ENCODE measurements at regions not wholly inside any gene's neighbourhood (a gene's known extent, or its start where the extent isn't known, plus 50 kb on each side); places are given as distances from the start of the nearest gene placed in this dataset.

DNA sequence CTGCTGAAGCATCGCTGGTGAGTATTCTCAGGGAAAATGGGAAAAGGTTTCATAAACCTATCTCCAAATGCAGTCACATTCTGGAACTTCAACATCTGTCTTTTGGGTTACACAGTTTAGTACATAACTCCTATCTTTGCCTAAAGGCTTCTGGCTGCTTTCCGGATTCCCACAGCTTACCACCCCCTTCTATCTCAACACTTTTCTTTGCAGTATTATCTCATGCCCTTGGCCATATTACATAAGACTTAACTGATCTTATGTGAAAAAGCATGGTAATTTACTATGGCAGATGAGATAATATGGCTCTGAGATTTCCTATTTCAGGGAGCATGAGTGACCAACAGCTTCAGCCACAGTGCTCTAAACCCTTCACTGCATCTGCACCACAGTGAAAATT is 369.3 kb upstream of the LINC00305 start:
- no peak for ATAC-seq

DNA sequence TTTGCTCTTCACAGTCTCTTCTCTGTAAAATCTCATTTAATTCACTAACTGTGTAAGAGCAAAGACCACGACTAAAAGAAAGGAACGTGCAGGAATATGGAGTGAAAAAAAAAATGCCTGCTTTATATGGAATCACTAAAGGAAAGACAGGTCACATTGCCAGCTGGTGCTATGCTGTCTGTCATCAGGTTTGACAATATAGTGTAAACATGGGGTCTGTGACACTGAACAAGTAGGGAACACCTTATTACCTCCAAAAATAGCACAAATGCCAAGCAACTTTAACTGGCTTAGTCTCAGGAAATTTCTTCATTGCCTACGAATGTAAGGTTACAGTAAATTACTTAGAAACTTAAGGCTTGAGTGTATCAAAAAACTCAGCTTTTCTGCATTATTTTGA is 364.5 kb upstream of the LINC00305 start:
- no peak for TF ChIP-seq ZNF565 (CRISPR knock-in tag; conservative IDR thresholded peaks at IDR 0.05; ENCODE audit: low read depth)
- TF ChIP-seq ZFP30 (CRISPR knock-in tag; IDR thresholded peaks at IDR 0.05): no peak
- no peak for TF ChIP-seq ISL1 (CRISPR knock-in tag; IDR thresholded peaks at IDR 0.05)
- no peak for TF ChIP-seq TOX (CRISPR knock-in tag; IDR thresholded peaks at IDR 0.05; ENCODE audit: borderline replicate concordance)
- TF ChIP-seq ZFP3 (CRISPR knock-in tag; IDR thresholded peaks at IDR 0.05): no peak
- ATAC-seq: no peak

More for the DNA sequence above, 369.3 kb upstream of the LINC00305 start:
- TF ChIP-seq SNAI2 (CRISPR knock-in tag; IDR thresholded peaks at IDR 0.05) (no peak), ARNTL (CRISPR knock-in tag; IDR thresholded peaks at IDR 0.05; ENCODE audit: borderline replicate concordance, low read depth) (no peak), RARB (CRISPR knock-in tag; IDR thresholded peaks at IDR 0.05) (no peak), BACH2 (CRISPR knock-in tag; IDR thresholded peaks at IDR 0.05; ENCODE audit: borderline replicate concordance) (no peak), ZNF565 (CRISPR knock-in tag; conservative IDR thresholded peaks at IDR 0.05; ENCODE audit: low read depth) (no peak), ZNF8 (CRISPR knock-in tag; IDR thresholded peaks at IDR 0.05) (no peak), TCF4 (CRISPR knock-in tag; IDR thresholded peaks at IDR 0.05; ENCODE audit: borderline replicate concordance) (no peak), ZC3H10 (CRISPR knock-in tag; IDR thresholded peaks at IDR 0.05) (no peak), OSR1 (CRISPR knock-in tag; IDR thresholded peaks at IDR 0.05) (no peak), PPARA (CRISPR knock-in tag; IDR thresholded peaks at IDR 0.05; ENCODE audit: borderline replicate concordance) (no peak), ESRRG (CRISPR knock-in tag; IDR thresholded peaks at IDR 0.05) (no peak), ZNF70 (CRISPR knock-in tag; IDR thresholded peaks at IDR 0.05) (no peak), CSDC2 (CRISPR knock-in tag; IDR thresholded peaks at IDR 0.05) (no peak), ZFP3 (CRISPR knock-in tag; IDR thresholded peaks at IDR 0.05) (no peak), ZFP30 (CRISPR knock-in tag; IDR thresholded peaks at IDR 0.05) (no peak)
- TF ChIP-seq, protein P1, sequence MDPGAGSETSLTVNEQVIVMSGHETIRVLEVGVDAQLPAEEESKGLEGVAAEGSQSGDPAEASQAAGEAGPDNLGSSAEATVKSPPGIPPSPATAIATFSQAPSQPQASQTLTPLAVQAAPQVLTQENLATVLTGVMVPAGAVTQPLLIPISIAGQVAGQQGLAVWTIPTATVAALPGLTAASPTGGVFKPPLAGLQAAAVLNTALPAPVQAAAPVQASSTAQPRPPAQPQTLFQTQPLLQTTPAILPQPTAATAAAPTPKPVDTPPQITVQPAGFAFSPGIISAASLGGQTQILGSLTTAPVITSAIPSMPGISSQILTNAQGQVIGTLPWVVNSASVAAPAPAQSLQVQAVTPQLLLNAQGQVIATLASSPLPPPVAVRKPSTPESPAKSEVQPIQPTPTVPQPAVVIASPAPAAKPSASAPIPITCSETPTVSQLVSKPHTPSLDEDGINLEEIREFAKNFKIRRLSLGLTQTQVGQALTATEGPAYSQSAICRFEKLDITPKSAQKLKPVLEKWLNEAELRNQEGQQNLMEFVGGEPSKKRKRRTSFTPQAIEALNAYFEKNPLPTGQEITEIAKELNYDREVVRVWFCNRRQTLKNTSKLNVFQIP (CRISPR knock-in tag; IDR thresholded peaks at IDR 0.05; ENCODE audit: borderline replicate concordance, low read depth): no peak
- TF ChIP-seq, protein P2, sequence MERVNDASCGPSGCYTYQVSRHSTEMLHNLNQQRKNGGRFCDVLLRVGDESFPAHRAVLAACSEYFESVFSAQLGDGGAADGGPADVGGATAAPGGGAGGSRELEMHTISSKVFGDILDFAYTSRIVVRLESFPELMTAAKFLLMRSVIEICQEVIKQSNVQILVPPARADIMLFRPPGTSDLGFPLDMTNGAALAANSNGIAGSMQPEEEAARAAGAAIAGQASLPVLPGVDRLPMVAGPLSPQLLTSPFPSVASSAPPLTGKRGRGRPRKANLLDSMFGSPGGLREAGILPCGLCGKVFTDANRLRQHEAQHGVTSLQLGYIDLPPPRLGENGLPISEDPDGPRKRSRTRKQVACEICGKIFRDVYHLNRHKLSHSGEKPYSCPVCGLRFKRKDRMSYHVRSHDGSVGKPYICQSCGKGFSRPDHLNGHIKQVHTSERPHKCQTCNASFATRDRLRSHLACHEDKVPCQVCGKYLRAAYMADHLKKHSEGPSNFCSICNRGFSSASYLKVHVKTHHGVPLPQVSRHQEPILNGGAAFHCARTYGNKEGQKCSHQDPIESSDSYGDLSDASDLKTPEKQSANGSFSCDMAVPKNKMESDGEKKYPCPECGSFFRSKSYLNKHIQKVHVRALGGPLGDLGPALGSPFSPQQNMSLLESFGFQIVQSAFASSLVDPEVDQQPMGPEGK (CRISPR knock-in tag; IDR thresholded peaks at IDR 0.05; ENCODE audit: borderline replicate concordance): no peak
- TF ChIP-seq, protein P3, sequence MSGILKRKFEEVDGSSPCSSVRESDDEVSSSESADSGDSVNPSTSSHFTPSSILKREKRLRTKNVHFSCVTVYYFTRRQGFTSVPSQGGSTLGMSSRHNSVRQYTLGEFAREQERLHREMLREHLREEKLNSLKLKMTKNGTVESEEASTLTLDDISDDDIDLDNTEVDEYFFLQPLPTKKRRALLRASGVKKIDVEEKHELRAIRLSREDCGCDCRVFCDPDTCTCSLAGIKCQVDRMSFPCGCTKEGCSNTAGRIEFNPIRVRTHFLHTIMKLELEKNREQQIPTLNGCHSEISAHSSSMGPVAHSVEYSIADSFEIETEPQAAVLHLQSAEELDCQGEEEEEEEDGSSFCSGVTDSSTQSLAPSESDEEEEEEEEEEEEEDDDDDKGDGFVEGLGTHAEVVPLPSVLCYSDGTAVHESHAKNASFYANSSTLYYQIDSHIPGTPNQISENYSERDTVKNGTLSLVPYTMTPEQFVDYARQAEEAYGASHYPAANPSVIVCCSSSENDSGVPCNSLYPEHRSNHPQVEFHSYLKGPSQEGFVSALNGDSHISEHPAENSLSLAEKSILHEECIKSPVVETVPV (CRISPR knock-in tag; IDR thresholded peaks at IDR 0.05): no peak

DNA sequence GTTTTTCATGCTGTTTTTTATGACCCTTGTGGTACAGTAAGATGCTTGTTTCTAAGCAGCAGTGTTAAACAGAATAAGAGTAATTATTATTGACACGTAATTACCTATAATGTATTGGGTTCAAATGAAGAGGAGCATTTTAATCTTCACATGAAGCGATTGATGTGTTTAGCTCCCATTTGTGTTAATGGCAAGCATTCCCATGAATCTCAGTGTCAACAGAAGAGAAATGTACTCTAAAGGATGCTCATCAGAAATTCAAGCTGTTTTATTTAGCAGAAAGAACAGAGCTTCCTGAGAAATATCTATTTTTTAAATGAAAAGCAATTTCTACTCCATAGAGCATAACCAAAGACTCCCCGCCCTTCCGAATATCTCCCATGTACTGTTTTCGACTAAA is 341.3 kb upstream of the LINC00305 start:
- TF ChIP-seq, protein P3 (CRISPR knock-in tag; IDR thresholded peaks at IDR 0.05): no peak
- TF ChIP-seq ZNF8 (CRISPR knock-in tag; IDR thresholded peaks at IDR 0.05): no peak
- TF ChIP-seq, protein P4, sequence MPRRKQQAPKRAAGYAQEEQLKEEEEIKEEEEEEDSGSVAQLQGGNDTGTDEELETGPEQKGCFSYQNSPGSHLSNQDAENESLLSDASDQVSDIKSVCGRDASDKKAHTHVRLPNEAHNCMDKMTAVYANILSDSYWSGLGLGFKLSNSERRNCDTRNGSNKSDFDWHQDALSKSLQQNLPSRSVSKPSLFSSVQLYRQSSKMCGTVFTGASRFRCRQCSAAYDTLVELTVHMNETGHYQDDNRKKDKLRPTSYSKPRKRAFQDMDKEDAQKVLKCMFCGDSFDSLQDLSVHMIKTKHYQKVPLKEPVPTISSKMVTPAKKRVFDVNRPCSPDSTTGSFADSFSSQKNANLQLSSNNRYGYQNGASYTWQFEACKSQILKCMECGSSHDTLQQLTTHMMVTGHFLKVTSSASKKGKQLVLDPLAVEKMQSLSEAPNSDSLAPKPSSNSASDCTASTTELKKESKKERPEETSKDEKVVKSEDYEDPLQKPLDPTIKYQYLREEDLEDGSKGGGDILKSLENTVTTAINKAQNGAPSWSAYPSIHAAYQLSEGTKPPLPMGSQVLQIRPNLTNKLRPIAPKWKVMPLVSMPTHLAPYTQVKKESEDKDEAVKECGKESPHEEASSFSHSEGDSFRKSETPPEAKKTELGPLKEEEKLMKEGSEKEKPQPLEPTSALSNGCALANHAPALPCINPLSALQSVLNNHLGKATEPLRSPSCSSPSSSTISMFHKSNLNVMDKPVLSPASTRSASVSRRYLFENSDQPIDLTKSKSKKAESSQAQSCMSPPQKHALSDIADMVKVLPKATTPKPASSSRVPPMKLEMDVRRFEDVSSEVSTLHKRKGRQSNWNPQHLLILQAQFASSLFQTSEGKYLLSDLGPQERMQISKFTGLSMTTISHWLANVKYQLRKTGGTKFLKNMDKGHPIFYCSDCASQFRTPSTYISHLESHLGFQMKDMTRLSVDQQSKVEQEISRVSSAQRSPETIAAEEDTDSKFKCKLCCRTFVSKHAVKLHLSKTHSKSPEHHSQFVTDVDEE (CRISPR knock-in tag; IDR thresholded peaks at IDR 0.05): no peak
- no peak for TF ChIP-seq ESRRG (CRISPR knock-in tag; IDR thresholded peaks at IDR 0.05)
- TF ChIP-seq, protein P5, sequence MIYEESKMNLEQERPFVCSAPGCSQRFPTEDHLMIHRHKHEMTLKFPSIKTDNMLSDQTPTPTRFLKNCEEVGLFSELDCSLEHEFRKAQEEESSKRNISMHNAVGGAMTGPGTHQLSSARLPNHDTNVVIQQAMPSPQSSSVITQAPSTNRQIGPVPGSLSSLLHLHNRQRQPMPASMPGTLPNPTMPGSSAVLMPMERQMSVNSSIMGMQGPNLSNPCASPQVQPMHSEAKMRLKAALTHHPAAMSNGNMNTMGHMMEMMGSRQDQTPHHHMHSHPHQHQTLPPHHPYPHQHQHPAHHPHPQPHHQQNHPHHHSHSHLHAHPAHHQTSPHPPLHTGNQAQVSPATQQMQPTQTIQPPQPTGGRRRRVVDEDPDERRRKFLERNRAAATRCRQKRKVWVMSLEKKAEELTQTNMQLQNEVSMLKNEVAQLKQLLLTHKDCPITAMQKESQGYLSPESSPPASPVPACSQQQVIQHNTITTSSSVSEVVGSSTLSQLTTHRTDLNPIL (CRISPR knock-in tag; IDR thresholded peaks at IDR 0.05; ENCODE audit: low read depth): no peak
- no peak for TF ChIP-seq CSDC2 (CRISPR knock-in tag; IDR thresholded peaks at IDR 0.05)
- no peak for TF ChIP-seq SNAI2 (CRISPR knock-in tag; IDR thresholded peaks at IDR 0.05)
- TF ChIP-seq ZNF70 (CRISPR knock-in tag; IDR thresholded peaks at IDR 0.05): no peak
- TF ChIP-seq ISL1 (CRISPR knock-in tag; IDR thresholded peaks at IDR 0.05): no peak
- TF ChIP-seq BACH2 (CRISPR knock-in tag; IDR thresholded peaks at IDR 0.05; ENCODE audit: borderline replicate concordance): no peak
- no peak for TF ChIP-seq GLIS3 (CRISPR knock-in tag; IDR thresholded peaks at IDR 0.05)
- TF ChIP-seq PPARA (CRISPR knock-in tag; IDR thresholded peaks at IDR 0.05; ENCODE audit: borderline replicate concordance): no peak
- TF ChIP-seq OSR1 (CRISPR knock-in tag; IDR thresholded peaks at IDR 0.05): no peak
- TF ChIP-seq ZFP3 (CRISPR knock-in tag; IDR thresholded peaks at IDR 0.05): no peak
- no peak for TF ChIP-seq TOX (CRISPR knock-in tag; IDR thresholded peaks at IDR 0.05; ENCODE audit: borderline replicate concordance)
- no peak for TF ChIP-seq ZC3H10 (CRISPR knock-in tag; IDR thresholded peaks at IDR 0.05)
- ATAC-seq: no peak
